Posterior vena cava (tissue), 2 donors: ENCODE measurements at regions not wholly inside any gene's neighbourhood (a gene's known extent, or its start where the extent isn't known, plus 50 kb on each side); places are given as distances from the start of the nearest gene placed in this dataset.

Experiments
- DNase-seq: peaks from one replicate; pipeline ENCODE4 v3.0.0-alpha.2; 2020; ENCODE audit warnings: low spot score
- intact Hi-C, 2 donors: fragments of 100-400 bp; cut with DNase I; formaldehyde crosslinking; loops; one replicate each; pipeline versions ENCODE4 v1.14.1 to v1.14.2; 2022 to 2023
- donor health status: DM: yes; HTN: yes; CAD: no.
- donor health status: DM: yes; HTN: yes; CAD: no.

GRCh38 chr3:3745693-3746092 is 53.5 kb upstream of the LRRN1 start:
- intact Hi-C loops, result no loop called here
- DNase-seq, result no peak

GRCh38 chr3:3744826-3745225 is 54.4 kb upstream of the LRRN1 start:
- intact Hi-C loops, result no loop called here
- DNase-seq, result no peak

GRCh38 chr3:3743754-3744153 is 55.5 kb upstream of the LRRN1 start:
- intact Hi-C loops, result no loop called here
- DNase-seq, result no peak

GRCh38 chr3:3740061-3740460 is 59.2 kb upstream of the LRRN1 start:
- intact Hi-C loops, result no loop called here
- DNase-seq, result no peak

- intact Hi-C loops, result no loop called here
These were observed 59.7 kb upstream of the LRRN1 start for GRCh38 chr3:3739330-3740060.

GRCh38 chr3:3737531-3737930 is 61.7 kb upstream of the LRRN1 start:
- DNase-seq, result no peak
- intact Hi-C loops, result no loop called here

More at GRCh38 chr3:3739330-3740060, 59.7 kb upstream of the LRRN1 start:
- DNase-seq, result no peak

- intact Hi-C loops, result no loop called here
- no peak for DNase-seq
These were observed 63.3 kb upstream of the LRRN1 start for GRCh38 chr3:3735919-3736318.

GRCh38 chr3:3734881-3735280 is 64.3 kb upstream of the LRRN1 start:
- DNase-seq, result no peak
- intact Hi-C loops, result no loop called here

GRCh38 chr3:3729261-3729660 is 70.0 kb upstream of the LRRN1 start:
- DNase-seq, result no peak

GRCh38 chr3:3726549-3726948 is 72.7 kb upstream of the LRRN1 start:
- intact Hi-C loops, result no loop called here
- DNase-seq, result no peak

More at GRCh38 chr3:3729261-3729660, 70.0 kb upstream of the LRRN1 start:
- intact Hi-C loops, result no loop called here

- intact Hi-C loops, result no loop called here
These were observed 84.7 kb upstream of the LRRN1 start for GRCh38 chr3:3714572-3714971.

GRCh38 chr3:3712971-3713370 is 86.3 kb upstream of the LRRN1 start:
- intact Hi-C loops, result no loop called here
- DNase-seq, result no peak

More at GRCh38 chr3:3714572-3714971, 84.7 kb upstream of the LRRN1 start:
- no peak for DNase-seq

GRCh38 chr3:3708769-3709115 is 90.5 kb upstream of the LRRN1 start:
- intact Hi-C loops, result no loop called here
- no peak for DNase-seq

GRCh38 chr3:3707858-3708768 is 91.1 kb upstream of the LRRN1 start:
- DNase-seq, result no peak
- intact Hi-C loops, result no loop called here

- DNase-seq, result no peak
- intact Hi-C loops, result no loop called here
These were observed 94.0 kb upstream of the LRRN1 start for GRCh38 chr3:3705090-3705775.

GRCh38 chr3:3701949-3702348 is 97.3 kb upstream of the LRRN1 start:
- no peak for DNase-seq
- intact Hi-C loops, result no loop called here

GRCh38 chr3:3699816-3700633 is 99.2 kb upstream of the LRRN1 start:
- no peak for DNase-seq
- intact Hi-C loops, result no loop called here

- DNase-seq, result no peak
- intact Hi-C loops, result no loop called here
These were observed 99.8 kb upstream of the LRRN1 start for GRCh38 chr3:3699407-3699806.

- intact Hi-C loops, result no loop called here
- no peak for DNase-seq
These were observed 102.9 kb upstream of the LRRN1 start for GRCh38 chr3:3696345-3696744.
